Fibroblast of peridontal ligament (primary cell): ENCODE measurements at regions not wholly inside any gene's neighbourhood (a gene's known extent, or its start where the extent isn't known, plus 50 kb on each side); places are given as distances from the start of the nearest gene placed in this dataset.
"Not testable (repeated sequence)": the region's sequence is repeated elsewhere in the genome, so short reads cannot be mapped to it uniquely, and the experiment has no call there.

Experiments
- DNase-seq: peaks from one replicate; pipeline ENCODE4 v3.0.0-alpha.2; 2010; ENCODE audit errors: extremely low read depth

DNA sequence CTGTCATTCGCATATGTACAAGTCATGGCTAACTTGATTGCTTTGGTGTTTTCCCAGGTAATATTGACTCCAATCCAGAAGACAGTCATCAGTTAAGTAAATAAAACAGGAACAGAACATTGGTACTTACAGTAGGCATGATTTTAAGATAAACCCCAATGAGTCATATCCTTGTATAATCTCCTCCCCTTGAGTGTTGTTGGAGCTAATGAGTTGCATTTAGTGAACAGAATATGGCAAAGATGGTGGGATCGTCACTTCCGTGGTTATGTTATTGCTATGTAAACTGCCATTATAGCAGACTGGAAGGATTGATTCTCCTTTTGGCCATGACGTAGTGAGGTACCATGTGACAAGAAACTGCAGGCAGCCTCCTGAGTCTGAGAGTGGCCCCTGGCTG is 102.2 kb downstream of the TMX1 start:
- no peak for DNase-seq

GRCh38 chr14:51351997-51352396 is 112.0 kb downstream of the TMX1 start:
- DNase-seq = no peak

DNA sequence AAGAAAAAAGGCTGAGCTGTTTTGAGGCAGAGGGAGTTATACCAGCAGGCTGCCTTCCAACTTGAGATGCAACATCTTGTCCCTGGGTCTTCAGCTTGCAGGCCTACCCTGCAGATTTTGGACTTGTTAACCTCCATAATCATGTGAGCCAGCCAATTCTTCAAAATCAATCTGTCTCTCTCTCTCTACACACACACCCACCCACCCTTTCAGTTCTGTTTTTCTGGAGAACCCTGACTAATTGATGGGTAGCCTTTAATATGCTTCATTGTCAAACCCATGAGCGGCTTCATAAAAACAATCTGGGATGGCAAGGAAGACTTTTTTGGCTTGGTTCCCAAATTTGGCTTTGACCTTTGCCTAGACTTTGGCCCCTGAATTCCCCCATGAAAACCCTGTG is 113.9 kb downstream of the TMX1 start:
- DNase-seq = no peak

DNA sequence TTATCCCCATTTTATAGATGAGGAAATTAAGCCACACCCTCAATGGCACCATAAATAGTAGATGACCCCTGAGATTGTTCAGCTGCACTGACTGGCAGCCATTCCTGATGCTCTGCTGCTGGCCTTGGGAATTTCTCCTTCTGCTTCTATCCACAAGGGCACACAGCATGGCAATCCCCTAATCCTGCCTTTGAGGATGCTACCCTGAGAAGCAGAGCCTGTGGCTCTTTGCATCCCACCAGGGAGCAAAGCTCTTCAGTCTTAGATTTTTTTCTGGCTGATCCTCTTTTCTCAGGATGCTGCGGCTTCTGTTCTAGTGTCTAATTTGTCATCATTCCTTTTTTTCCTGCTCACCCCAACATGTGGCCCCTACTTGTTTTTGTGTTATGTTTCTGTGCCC is 114.8 kb downstream of the TMX1 start:
- DNase-seq = no peak

DNA sequence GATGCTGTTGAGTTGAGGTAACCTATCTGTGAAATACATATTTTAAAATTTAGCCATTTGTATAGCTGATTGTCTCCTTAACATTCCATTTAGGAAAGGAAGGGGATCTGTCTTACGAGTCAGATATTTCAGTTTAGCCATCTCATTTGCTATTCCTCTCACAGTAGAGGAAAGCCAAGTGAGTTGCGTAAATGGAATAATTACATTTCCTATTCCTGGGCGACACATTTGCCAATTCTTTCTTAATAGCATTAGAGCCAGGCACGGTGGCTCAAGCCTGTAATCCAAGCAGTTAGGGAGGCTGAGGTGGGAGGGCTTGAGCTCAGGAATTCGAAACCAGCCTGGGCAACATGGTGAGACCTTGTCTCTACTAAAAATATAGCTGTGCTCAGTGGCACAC is 116.3 kb downstream of the TMX1 start:
- DNase-seq = no peak

DNA sequence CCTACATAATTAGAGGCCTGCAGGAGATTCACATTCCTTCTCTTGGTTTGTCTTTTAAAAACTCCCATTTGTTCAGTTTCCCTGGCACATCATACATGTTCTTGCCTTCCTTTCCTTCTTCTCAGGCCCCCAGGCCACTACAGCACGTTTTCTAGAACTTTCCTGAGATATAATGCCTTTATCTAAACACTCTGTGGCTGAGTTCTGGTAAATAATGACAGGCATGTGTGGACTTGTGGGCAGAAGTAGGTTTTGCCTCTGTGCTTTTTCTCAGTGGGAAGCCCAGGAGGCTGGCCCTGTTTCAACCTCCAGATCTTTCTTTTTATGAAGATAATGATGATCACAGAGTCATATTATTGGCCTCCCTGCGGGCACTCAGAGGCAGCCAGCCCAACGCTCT is 117.2 kb downstream of the TMX1 start:
- DNase-seq = peak; percentile 72

DNA sequence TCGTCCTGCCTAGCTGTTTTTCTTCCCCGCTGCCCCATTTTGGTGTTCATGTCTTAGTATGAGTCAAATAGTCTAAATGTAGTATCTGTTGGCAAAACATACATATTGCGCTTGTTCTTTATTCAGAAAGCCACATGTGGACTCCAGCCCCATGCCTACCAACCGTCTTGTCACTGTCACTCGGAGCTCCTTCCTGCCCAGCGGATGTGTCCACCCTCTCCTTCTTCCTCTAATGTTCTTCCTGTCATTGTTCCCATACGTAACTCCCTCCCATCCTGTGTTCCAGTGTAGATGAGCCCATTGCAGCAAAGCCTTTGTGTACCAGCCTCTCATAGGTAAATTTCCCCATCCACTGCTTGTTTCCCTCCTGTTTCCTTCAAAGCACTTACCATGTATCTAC is 120.5 kb downstream of the TMX1 start:
- DNase-seq = no peak

DNA sequence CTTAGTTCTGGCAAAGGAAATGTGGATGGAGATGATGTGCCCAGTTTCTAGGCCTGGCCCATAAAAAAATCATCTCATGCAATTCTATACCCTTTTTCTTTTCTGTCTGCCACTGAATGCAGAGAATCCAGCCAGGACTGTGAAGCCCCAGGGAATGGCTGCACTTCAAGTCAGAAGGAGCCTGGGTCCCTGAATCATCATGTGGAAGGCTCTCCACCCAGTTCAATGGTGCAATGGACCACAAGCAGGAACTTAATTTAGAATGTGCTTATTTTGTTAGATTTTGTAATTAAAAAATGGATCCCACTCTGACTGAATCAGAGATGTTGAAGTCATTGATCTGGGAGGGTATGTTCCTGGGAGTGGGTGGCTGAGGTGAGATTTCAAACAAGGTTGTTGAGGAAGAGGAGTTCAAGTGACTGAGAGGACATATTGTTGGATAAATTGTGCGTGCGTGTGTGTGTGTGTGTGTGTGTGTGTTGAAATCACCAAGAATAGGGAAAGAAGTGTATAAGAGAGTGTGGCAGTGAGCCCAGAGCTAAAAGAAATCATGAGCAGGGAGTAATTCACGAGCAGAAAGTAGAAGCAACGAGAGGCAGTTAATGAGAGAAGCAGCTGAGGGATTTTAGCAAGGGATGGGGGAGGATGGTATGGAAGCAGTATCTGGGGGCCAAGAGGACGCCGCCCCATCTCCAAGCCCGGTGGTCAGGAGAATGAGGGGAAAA is 125.4 kb downstream of the TMX1 start:
- DNase-seq = peak; percentile 71

DNA sequence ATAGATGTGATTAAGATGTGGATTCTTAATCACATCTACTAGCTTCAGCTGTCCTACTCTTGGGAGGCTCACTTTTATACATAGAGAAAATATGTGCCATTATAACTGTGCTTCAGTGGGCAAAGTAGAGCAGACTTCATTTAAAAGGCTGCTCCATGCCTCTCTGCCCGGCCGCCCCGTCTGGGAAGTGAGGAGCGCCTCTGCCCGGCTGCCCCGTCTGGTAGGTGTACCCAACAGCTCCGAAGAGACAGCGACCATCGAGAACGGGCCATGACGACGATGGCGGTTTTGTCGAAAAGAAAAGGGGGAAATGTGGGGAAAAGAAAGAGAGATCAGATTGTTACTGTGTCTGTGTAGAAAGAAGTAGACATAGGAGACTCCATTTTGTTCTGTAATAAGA is 126.4 kb downstream of the TMX1 start:
- DNase-seq = not testable (repeated sequence)

GRCh38 chr14:51366866-51367599 is 127.0 kb downstream of the TMX1 start:
- not testable (repeated sequence) for DNase-seq

DNA sequence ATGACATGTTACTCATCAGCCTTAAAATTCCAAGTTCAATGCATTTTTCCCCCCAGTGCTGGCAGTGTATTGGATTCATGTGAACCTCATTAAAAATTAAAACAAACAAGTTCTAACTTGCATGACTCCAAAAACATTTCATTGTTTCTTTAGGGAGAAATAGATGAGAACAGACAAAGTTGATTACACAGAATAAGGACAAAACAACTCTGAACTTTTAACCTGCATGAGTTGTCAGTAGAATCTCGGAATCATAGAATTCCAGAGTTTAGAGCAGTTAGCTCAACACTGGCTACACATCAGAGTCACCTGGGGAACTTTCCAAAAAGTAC is 127.5 kb downstream of the TMX1 start:
- DNase-seq = peak; percentile 97

- peak; percentile 99 for DNase-seq
These were observed 128.7 kb downstream of the TMX1 start for GRCh38 chr14:51368721-51369163.

DNA sequence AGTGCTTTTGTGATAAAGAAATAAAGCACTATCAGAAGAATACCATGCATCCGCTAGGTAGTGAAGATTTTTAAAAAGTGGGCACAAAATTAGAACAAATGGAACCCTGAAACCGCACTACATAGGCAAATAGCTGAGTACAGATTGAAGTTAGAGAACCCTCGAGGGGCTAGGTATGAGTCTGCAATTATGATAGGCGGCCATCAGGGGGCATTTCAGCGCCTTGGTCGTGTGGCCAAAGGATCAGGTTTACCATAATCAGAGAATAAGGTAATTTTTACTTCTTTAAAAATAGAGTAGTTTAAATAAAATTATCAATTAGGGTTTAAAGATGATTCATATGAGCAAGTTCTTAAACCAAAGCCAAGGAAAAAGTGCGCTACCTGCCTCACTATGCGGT is 129.8 kb downstream of the TMX1 start:
- DNase-seq = no peak

- peak; percentile 39 for DNase-seq
These were observed 130.8 kb downstream of the TMX1 start for GRCh38 chr14:51370758-51371386.

- not testable (repeated sequence) for DNase-seq
These were observed 137.1 kb downstream of the TMX1 start for GRCh38 chr14:51377186-51377585.

GRCh38 chr14:51382506-51382905 is 142.5 kb downstream of the TMX1 start:
- no peak for DNase-seq

- no peak for DNase-seq
These were observed 146.4 kb downstream of the TMX1 start for GRCh38 chr14:51386411-51386810.

DNA sequence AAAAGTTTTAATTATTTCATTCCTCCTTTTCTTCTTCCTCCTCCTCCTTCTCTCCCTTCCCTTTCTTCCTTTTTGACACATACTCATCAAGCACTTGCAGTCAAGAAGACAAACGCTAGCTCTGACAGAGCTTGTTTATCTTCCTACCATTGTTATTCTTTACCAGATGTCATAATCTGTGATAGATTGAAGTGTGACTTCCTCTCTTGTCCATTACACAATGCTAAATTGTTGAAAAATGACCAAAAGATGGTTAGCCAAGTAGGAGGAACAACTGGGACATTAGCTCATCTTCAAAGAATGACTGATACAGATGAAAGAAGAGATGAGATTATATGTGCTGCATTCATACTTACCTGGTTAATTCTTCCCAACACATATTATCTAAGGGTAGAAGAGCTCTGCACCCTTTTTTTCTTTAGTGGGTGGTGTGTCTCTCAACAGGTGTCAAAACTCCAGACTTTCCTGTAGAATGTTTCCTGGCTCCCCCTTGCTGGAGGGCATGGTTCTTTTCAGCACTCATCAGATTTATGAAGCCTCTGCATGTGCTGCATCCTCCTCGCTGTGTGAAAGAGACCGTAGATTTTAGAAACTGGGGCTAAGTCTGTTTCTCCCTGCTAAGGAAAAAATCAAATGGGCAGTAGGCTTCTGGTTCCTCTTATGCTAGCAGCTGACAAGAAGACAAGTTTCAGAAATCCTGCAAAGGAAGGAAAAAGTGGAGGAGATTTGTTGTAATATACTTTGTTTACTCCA is 147.1 kb downstream of the TMX1 start:
- DNase-seq = no peak

- DNase-seq = no peak
These were observed 152.4 kb downstream of the TMX1 start for GRCh38 chr14:51392416-51392815.

- DNase-seq = peak; percentile 58
These were observed 154.3 kb downstream of the TMX1 start for GRCh38 chr14:51394384-51394783.

DNA sequence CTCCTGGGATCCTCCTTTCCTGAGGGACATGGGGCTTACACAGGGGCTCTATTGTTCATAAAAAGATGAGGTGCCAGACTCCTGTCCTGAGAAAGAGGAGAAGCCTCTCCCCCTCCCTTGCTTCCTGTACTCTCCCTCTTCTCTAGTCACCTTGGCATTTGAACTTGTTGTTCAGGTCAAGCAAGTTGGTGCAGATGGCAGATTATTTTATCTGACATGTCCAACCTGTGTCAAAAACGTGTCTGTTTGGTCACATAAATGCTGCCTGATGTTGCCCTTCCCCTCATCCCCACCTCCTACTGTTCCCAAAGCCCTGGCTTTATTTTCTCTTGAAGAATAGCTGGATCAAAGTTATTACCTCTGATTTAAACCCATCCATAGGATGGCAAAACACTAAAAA is 154.8 kb downstream of the TMX1 start:
- no peak for DNase-seq

- DNase-seq = peak; percentile 93
These were observed 155.4 kb downstream of the TMX1 start for GRCh38 chr14:51395361-51395849.
